Bronchial epithelial cell (primary cell): ENCODE measurements at regions not wholly inside any gene's neighbourhood (a gene's known extent, or its start where the extent isn't known, plus 50 kb on each side); places are given as distances from the start of the nearest gene placed in this dataset.

Experiments used
- DNase-seq: peaks from one replicate; pipeline ENCODE4 v3.0.0-alpha.2; 2010; ENCODE audit warnings: low read depth
- FAIRE-seq: peaks from 2 replicates; lab custom pipeline; 2011; peaks lifted over from hg19 to GRCh38; lab: Jason Lieb, UNC
- H3K27me3 ChIP-seq: 2 replicates; pipeline ENCODE4 v1.5.1; 2011; ENCODE audit warnings: low read length; ENCODE audit not compliant: control insufficient read depth, insufficient read depth
- H3K36me3 ChIP-seq: 2 replicates; pipeline ENCODE4 v1.5.1; 2011; ENCODE audit warnings: low read length; ENCODE audit not compliant: control insufficient read depth, insufficient read depth
- H3K4me3 ChIP-seq: 2 replicates; pipeline ENCODE4 v1.5.1; 2011; ENCODE audit warnings: mild to moderate bottlenecking, low read depth, low read length, control low read depth
- TF ChIP-seq, protein P1 (sequence below): IDR thresholded peaks from 2 replicates; pipeline ENCODE4 v1.5.1; 2011; ENCODE audit warnings: mild to moderate bottlenecking, moderate library complexity, low read length, control low read depth, inconsistent platforms; ENCODE audit not compliant: insufficient read depth, severe bottlenecking

- Histone ChIP-seq H3K27me3 (no peaks in the 10 kb centered on the region), H3K36me3 (no peaks in the 10 kb centered on the region), H3K4me3 (no peak overlapping the region)
- FAIRE-seq (no peak), DNase-seq (no peak)
- TF ChIP-seq, protein P1, sequence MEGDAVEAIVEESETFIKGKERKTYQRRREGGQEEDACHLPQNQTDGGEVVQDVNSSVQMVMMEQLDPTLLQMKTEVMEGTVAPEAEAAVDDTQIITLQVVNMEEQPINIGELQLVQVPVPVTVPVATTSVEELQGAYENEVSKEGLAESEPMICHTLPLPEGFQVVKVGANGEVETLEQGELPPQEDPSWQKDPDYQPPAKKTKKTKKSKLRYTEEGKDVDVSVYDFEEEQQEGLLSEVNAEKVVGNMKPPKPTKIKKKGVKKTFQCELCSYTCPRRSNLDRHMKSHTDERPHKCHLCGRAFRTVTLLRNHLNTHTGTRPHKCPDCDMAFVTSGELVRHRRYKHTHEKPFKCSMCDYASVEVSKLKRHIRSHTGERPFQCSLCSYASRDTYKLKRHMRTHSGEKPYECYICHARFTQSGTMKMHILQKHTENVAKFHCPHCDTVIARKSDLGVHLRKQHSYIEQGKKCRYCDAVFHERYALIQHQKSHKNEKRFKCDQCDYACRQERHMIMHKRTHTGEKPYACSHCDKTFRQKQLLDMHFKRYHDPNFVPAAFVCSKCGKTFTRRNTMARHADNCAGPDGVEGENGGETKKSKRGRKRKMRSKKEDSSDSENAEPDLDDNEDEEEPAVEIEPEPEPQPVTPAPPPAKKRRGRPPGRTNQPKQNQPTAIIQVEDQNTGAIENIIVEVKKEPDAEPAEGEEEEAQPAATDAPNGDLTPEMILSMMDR, result no peak
Measured at GRCh38 chr13:52975969-52976368, 52.6 kb upstream of the OLFM4 start.

- FAIRE-seq (no peak), DNase-seq (no peak)
- TF ChIP-seq, protein P1, result no peak
- Histone ChIP-seq H3K4me3 (no peak overlapping the region), H3K27me3 (no peaks in the 10 kb centered on the region), H3K36me3 (no peaks in the 10 kb centered on the region)
Measured at GRCh38 chr13:52975161-52975560, 53.5 kb upstream of the OLFM4 start.

DNA sequence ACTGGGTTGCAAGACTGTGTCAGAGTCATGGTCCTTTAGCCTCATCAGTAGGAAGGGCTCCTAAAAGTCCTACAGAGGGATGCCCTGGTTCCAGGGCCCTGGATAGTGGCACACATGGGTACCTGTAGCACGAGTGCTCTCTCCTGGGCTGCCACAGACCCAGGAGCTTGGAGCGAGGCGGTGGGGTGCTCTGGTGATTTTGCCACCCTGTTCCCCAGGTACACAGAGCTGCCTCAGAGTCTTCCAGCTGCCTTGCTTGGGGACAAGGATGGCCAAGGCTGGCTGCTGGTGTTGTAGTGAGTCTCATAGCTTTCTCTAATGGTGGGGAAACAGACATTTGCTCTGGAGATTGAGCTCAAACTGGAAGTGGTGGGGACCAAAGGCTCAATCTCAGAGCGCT lies 53.9 kb upstream of the OLFM4 start:
- TF ChIP-seq, protein P1, result no peak
- DNase-seq, result no peak
- Histone ChIP-seq H3K4me3 (no peak overlapping the region), H3K27me3 (no peaks in the 10 kb centered on the region), H3K36me3 (no peaks in the 10 kb centered on the region)
- no peak for FAIRE-seq

- TF ChIP-seq, protein P1, result no peak
- Histone ChIP-seq H3K36me3 (no peaks in the 10 kb centered on the region), H3K27me3 (no peaks in the 10 kb centered on the region), H3K4me3 (no peak overlapping the region)
- FAIRE-seq, result no peak
- no peak for DNase-seq
Measured at GRCh38 chr13:52969373-52969772, 59.2 kb upstream of the OLFM4 start.

GRCh38 chr13:52968074-52968700 lies 60.4 kb upstream of the OLFM4 start:
- Histone ChIP-seq H3K4me3 (no peak overlapping the region), H3K36me3 (no peaks in the 10 kb centered on the region), H3K27me3 (no peaks in the 10 kb centered on the region)
- DNase-seq (peak; percentile 63), FAIRE-seq (no peak)
- TF ChIP-seq, protein P1, result peak; percentile 99

DNA sequence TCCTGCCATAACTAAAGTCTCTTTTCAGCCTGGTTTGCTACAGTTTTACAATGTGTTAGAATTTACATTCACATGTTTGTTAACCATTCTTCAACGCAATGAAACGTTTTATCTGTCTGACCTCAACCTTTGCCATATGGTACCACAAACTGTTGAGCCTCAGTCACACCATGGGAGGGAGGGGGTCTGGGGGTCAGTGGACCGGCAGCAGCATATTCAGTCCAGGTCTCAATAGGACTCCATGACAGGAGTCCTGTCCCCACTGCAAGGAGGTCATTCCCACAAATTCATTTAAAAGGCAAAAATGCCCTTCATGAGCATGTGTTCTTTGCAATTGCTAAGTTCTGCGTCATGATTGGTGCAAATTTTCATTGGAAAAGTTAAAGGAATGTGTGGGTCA lies 66.6 kb upstream of the OLFM4 start:
- DNase-seq (no peak), FAIRE-seq (no peak)
- TF ChIP-seq, protein P1, result no peak
- H3K27me3 ChIP-seq, result no peaks in the 10 kb centered on the region
- H3K36me3 ChIP-seq, result no peaks in the 10 kb centered on the region
- no peak overlapping the region for H3K4me3 ChIP-seq
